Stimulated activated naive CD8-positive, alpha-beta T cell treated with anti-CD3 and anti-CD28 coated beads, Interleukin-15, Interleukin-2, amounts not matched to agents 100 U/mL and 50 U/mL, for 24 hours (primary cell): ENCODE measurements at regions not wholly inside any gene's neighbourhood (a gene's known extent, or its start where the extent isn't known, plus 50 kb on each side); places are given as distances from the start of the nearest gene placed in this dataset.
"Not testable (repeated sequence)": the region's sequence is repeated elsewhere in the genome, so short reads cannot be mapped to it uniquely, and the experiment has no call there.

ENCODE experiments used
- ATAC-seq: fragments of 150-1000 bp; cut with Tn5 transposase; one replicate; pipeline ENCODE4 v1.10.0; 2021
- DNase-seq: peaks from one replicate; pipeline ENCODE4 v3.0.0; 2021

DNA sequence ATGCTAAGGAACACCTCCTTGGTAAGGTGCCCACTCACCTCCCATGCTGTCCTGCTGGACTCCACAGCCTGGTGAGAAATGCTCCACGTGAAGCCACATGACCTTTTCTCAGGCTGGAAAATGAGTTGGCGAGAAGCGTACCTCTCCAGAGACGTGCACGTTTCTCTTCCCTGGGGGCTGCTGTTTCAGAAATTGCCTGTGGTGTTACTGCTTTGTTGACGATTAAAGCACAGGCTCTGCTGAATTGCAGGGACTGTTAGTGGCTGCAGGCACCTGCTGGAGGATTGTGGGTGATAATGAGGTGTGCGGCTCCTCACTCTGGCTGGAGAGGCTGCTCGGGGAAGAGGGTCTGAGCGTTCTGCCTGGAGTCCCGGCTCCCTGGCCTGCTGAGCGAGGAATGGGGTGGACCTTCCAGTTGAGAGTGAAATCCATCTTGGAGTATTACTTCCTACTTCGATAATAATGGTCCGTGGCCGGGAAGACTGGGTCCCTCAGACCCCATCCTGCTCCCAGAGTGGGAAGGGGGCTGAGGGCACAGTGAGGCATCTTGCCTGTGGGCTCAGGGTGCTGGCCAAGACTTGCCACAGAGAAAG lies 199.3 kb upstream of the HDAC4 start:
- no peak for DNase-seq
- ATAC-seq = no peak

DNA sequence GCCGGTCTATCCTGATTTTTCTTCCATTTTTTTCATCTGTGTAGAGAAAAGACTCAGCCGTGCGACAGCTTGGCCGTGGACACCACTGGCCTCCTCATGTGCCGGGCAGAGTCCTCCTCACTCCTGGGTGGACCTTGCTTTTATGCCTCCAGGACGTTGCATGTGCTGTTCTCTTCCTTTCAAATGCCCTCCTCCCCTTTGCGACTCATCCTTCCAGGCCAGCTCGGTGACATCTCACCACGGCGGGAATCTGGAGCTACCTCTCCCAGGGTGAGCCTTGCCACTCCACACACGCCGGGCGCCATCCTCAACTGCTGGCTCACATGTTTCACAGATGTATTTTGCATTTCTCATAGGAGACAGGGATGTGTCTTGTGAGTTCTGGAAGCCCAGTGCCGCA lies 198.5 kb upstream of the HDAC4 start:
- DNase-seq (no peak), ATAC-seq (no peak)

DNA sequence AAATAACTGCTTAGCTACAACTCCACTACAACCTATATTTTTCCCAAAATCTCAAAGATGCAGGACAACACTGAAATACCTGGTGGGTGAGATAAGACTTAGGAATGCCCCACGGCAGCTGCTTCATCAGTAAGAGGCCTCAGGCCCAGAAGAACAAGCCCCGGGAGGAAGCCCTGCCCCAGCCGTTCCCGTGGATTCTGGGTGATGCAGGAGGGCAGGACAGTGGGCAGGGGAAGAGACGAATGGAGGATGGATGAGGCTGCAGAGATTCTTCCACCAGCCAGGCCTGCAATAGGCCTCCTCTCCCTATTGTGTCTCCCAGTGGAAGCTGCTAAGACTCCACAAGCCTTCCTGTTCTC lies 197.9 kb upstream of the HDAC4 start:
- no peak for ATAC-seq

DNA sequence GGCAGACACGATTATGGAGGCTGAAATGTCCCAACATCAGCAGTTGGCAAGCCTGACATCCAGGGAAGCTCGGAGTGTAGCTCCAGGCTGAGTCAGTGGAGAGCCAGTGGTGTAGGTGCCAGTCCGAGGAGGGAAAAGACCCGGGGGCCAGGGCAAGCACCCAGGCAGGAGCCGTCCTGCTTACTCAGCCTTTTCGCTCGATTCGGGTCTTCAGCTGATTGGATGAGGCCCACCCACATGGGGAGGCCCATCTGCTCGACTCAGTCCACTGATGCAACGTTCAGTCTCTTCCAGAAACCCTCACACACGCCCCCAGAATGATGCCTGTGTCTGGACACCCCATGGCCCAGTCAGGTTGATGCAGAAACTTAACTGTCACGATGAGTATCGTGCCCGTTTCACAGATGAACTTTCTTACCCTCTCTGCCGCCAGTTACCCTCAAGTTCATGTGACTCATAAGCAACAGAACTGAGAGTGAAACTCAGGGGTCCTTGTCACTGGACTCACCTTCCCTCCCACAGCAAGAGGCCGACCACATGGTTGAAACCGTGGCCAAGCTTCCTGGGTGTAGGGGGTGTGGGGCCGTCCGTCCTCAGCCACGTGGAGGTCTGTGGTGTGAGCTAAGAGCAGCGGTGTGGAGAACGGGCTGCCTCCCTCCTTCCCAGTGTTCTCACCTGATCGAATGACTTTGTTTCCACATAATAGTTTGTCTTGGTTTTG lies 197.4 kb upstream of the HDAC4 start:
- ATAC-seq (peak; percentile 37), DNase-seq (peak; percentile 14)

More for the DNA sequence above, 197.9 kb upstream of the HDAC4 start:
- no peak for DNase-seq

DNA sequence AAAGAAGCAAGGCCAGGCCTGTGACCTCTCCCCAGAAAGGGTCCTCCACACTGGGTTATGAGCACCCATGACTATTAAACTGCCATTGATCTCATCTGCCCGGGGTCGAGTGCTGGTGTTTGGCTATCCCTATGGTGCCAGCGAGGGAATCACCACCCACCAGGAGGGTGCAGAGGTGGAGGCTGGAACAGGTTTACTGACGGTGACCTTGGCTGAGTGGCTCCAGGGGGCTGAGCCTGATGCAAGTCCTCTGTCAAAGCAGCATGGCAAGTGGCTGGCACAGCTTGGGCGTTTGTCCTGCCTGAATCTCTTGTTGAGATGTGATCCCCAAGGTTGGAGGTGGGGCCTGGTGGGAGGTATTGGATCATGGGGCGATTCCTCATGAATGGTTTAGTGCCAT lies 196.4 kb upstream of the HDAC4 start:
- no peak for ATAC-seq
- DNase-seq = no peak

DNA sequence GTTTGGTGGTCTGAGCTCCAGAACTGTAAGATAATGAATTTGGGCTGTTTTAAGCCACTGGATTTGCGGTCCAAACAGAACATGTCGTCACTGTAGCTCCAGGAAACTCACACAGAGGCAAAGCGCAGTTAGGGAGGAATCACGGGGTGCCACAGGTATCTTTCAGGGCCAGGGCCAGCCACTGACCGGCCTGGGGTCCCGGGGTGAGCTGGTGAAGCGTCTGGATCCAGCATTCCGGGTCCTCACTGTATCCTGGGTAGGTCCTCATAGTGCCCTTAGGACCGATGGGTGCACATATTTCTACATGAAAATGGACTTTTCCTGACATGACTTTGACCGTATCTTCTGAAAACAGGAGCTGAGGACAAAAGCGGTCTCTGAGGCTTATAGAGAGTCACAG lies 196.0 kb upstream of the HDAC4 start:
- no peak for ATAC-seq
- no peak for DNase-seq

DNA sequence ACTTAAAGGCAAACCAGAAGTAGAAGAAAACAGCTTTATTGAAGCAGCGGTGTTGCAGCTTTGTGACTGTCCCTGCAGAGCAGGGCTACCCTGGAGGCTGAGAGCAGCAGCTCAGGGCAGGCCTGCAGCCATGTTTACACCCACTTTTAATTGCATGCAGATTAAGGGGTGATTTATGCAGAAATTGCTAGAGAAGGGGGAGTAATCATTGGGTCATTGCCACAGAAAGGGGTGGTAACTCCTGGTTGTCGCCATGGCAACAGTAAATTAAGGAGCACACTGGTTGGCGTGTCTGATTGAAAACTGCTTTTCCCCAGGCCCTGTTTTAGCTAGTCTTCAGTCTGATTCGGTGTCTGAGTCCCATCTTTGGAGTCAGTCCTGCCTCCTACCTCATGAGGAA lies 195.4 kb upstream of the HDAC4 start:
- no peak for ATAC-seq
- no peak for DNase-seq

DNA sequence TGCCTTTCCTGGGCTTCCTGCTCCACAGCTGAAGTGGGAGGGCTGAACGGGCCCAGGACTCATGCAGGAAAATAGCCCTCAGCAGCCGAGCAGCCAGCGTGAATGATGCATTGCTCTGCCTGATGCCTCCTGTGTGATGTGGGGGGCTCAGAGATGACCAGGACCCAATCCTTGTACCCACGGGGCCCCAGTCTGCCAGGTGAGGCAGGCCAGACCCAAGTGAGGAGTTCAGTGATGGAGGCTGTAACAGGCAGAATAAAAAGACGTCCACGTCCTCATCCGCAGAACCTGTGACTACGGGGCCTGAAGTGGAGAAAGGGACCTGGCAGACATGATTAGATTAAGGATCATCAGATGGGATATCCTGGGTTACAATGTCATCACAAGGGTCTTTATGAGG lies 194.9 kb upstream of the HDAC4 start:
- no peak for ATAC-seq
- DNase-seq = no peak

DNA sequence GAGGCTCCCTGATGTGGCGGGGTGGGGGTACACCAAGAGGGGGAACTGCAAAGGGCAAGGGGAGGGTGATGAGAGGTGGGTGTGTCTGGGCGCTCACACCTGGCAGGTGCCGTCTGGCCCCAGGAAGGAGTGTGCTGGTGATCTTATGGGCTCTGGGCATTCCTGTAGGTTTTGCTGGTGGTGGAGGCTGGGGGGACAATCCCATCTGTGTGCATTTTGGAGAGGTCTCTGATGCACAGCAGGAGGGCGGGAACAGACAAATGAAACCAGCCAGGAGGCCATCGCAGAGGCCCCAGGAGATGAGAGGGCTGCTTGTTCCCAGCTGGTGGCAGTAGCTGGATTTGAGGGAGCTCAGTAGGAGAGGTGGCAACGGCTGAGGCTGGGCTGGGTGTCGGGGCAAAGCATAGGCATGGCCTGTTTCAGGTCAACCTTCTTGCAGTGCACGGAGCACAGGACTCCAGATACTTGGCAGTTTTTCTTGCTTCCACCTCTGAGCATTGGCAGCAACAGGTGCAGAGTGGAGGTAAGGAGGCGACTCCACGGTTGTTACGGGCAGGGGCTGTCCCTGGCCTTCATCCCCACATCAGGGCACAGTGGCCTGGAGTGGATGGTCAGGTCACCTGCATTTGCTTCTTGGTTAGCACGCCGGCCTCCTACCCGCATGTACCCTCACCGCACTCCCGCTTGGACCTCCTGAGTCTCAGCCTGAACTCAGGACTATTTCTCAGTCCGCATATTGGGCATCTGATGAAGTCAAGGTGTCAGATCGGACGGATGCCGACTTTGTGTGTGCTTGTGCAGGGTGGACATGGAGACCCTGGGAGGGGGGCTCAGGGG lies 194.2 kb upstream of the HDAC4 start:
- ATAC-seq (no peak), DNase-seq (no peak)

DNA sequence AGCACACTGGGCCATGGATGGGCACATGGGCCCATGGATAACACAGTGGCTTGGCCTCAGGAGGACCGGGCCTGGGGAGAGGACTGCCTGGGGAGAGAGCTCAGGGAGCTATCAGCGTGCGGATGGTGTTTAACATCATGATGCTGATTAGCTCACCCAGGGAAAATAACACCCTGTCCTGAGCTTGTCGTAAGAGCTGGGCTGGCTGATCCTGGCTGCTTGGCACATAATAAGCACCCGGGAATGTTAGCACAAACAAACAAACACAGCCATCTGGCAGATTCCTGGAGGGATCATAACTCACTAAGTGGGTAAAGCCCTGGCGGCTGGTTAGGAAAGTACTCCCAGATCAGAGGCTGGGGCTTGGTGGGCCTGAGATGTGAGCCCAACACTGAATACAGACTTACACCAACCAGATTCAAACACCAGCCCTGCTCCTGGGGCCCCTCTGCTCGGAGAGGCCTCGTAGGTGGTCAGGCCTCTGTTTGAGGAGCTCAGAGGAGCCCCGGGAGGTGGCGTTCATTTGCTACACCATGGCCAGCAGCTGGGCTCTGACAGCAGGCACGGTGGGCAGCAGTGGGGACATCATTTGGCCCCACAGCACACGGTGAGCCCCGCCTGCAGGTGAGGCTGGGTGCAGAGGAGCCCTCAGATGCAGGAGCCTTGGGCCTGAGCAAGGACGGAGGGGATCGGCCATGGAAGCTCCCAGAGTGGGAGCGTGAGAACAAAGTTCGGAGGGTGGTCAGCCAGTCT lies 193.4 kb upstream of the HDAC4 start:
- no peak for DNase-seq

DNA sequence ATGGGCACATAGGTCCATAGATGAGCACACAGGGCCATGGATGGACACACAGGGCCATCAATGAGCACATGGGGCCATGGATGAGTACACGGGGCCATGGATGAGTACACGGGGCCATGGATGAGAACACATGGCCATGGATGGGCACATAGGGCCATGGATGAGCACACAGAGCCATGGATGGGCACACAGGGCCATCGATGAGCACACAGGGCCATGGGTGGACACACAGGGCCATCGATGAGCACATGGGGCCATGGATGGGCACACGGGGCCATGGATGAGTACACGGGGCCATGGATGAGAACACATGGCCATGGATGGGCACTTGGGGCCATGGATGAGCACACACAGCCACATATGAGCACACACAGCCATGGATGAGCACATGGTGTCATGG lies 192.6 kb upstream of the HDAC4 start:
- DNase-seq (no peak), ATAC-seq (no peak)

More for the DNA sequence above, 193.4 kb upstream of the HDAC4 start:
- no peak for ATAC-seq

DNA sequence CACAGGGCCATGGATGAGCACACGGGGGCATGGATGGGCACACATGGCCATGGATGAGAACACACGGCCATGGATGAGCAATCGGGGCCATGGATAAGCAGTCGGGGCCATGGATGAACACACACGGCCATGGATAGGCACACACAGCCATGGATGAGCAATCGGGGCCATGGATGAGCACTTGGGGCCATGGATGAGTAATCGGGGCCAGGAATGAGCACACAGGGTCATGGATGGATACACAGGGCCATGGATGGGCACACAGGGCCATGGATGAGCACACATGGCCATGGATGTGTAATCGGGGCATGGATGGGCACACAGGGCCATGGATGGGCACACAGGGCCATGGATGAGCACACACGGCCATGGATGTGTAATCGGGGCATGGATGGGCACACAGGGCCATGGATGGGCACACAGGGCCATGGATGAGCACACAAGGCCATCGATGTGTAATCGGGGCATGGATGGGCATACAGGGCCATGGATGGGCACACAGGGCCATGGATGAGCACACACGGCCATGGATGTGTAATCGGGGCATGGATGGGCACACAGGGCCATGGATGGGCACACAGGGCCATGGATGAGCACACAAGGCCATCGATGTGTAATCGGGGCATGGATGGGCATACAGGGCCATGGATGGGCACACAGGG lies 191.9 kb upstream of the HDAC4 start:
- not testable (repeated sequence) for ATAC-seq, DNase-seq

DNA sequence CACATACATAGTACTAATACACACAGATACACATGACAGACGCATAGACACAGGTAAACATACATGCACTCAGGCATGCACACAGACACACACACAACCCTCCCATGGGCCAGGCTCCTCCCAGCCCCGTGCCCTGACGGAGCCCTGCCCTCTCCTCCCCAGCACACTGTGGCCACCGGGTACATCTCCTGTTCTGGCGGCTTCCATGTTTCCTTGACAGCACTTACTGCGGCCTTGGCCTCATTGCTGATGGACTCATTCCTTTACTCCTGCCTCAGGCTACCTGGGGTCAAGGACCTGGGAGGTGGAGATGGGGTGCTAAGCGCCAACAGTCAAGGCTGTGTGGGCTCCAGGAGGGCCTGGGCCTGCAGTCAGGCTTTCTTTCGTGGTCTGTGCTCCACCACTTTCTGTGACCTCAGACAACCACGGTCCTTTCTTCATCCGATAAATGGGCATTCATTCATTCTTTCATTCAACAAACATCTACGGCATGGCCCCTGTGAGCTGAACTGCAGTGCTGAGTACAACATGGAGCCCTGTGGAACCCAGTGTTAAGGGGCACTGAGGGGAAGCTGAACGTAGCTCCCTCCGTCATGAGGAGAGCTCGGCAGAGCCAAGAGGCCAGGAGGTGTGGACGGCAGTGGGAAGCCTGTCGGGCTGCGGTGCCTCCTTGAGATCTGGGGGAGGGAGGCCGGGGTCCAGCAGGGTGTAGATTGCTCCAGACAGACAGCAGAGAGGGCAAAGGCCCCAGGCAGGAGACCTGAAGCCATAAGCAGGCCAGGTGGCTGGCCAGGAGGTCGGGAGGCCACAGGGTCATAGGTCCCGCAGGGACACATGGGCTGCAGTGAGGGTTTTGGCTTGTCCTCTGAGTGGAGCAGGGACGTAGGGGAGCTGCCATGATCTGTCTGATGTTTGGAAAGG lies 190.4 kb upstream of the HDAC4 start:
- DNase-seq = no peak
- no peak for ATAC-seq

DNA sequence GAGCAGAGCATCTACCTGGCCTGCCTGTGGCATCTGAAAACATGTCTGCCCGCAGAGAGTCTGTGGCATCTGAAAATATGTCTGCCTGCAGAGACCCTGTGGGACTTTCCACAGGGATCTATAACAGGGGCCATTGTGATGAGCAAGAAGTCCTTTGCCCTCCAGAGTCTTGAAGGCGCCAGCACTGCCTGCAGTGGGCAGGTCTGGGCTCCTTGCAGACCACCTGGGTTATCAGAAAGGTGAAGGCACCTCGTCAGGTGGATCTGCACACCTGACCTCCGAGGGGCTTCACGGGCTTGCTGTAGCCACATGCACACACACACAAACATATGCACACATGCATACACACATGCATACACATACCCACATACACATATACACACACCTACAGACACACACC lies 189.5 kb upstream of the HDAC4 start:
- ATAC-seq (no peak), DNase-seq (no peak)

DNA sequence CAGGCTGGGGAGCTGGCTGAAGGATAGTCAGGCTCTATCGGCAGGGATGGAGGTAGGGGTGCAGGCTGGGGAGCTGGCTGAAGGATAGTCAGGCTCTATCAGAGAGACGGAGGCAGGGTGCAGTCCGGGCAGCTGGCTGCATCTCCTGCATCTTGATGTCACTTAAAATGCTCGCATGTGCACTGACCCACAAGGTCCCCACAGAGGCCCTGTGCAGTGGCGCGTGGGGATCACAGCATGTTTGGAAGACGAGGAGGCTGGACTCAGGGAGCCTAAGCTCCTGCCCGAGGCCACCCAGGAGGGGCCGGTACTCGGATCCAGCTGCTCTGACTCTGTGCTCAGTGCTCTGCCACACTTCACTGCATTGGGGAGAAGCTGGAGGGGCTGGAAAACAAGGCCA lies 189.0 kb upstream of the HDAC4 start:
- DNase-seq (no peak), ATAC-seq (no peak)

DNA sequence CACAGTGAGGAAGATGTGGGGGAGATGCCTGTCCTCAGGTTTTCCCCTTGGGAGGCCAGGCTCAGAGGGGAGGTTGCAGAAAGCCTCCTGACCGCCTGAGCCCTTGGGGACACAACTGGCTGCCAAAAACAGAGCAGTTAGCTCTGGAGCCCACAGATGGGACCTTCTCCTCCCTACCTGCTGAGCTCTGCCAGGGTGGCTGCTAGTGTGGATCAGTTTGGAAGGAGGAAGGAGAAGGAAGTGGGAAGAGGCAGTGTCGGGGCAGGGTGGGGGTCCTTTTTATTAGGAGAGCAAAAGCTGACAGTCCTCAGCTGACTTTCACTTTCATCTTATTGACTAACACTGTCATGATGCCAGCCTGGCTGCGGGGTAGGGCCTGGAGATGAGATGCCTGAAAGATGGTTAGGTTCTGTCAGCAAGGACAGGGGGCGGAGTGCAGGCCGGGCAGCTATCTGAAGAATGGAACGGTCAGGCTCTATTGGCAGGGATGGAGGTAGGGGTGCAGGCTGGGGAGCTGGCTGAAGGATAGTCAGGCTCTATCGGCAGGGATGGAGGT lies 188.5 kb upstream of the HDAC4 start:
- DNase-seq (no peak), ATAC-seq (no peak)

DNA sequence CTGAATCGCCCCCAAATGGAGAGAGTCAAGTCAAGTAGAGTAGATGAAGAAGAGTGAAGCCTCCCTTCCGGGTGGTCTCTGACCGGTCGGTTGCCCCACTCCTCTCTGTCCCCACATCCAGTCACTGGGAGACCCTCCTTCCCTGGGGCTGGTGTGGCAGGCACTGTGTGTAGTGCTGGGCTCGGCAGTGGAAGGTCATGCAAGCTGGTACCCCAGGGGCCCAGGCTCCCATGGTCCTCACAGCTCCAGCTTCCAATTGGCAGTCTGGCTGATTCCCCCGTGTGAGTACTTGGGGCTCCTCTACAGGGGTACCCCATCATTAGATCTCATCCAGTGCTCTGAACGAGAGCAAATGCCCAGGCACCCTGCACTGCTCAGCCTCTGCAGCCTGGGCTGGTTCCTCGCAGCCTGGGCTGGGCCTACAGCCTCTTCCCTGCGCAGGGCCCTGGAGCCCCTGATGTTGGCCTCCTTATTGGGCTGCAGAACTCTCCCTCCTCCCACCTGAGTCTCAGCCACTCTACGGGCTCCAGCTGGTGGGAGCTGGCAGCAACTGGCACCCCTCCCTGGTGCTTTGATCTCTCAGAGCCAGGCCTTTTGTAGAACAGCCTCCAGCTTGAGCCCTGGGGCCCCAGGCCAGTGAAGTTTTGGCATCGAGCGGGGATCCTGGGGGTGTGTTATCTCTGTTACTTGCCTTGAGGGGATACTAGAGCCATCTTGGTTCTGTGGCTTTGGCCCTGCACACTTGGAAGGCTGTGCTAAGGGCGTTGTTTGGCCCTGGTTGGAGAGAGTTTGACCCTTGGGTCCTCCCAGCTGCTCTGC lies 187.8 kb upstream of the HDAC4 start:
- DNase-seq (no peak), ATAC-seq (peak; percentile 35)

DNA sequence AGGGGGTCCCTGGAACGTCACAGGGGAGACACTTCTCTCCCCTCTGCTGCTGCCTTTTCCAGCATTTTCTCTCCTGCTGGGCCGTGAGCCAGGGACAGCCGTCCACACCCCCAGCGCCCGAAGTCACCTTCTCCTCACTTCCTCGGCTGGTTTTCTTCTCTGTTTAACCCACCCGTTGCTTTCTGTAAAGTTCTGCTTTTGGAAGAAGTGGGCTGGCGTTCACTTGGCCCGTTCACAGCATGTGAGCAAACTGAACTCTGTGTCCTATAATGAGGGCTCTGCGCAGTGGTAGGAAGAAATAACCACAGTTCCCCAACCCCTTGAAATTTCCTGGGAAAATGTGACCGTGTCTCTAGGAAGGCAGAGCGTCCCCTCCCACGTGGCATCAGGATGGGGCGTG lies 187.0 kb upstream of the HDAC4 start:
- no peak for DNase-seq
- ATAC-seq = no peak

DNA sequence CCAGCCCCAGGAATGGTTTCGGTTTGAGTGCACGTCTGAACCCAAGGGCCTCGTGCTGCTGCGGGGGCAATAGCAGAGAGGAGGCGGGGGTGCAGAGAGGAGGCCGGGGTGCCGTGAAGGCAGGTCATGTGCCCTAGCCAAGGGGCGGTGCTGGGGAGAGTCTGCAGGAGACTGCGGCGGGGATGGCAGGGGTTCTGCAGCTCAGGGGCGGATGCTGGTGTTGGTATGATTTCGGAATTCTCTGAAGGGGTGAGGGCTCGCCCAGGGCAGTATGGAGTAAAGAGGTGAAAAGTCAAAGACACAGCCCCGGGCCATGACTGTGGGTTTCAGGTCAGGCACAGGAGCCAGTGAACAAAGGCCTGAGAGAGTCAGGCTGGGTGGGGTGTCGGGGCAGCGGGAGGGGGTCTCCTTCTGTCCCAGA lies 186.5 kb upstream of the HDAC4 start:
- DNase-seq (no peak), ATAC-seq (no peak)
